Mucosa of stomach (tissue), 1 donor: ENCODE measurements at regions not wholly inside any gene's neighbourhood (a gene's known extent, or its start where the extent isn't known, plus 50 kb on each side); places are given as distances from the start of the nearest gene placed in this dataset.

Experiments
- H3K27me3 ChIP-seq: one replicate; pipeline ENCODE4 v1.7.0; 2013; ENCODE audit warnings: mild to moderate bottlenecking, low read length; ENCODE audit not compliant: control insufficient read depth, insufficient read depth
- H3K36me3 ChIP-seq: one replicate; pipeline ENCODE4 v1.7.0; 2013; ENCODE audit warnings: low read length; ENCODE audit not compliant: control insufficient read depth, insufficient read depth
- H3K4me1 ChIP-seq: one replicate; pipeline ENCODE4 v1.7.0; 2013; ENCODE audit warnings: mild to moderate bottlenecking, low read length; ENCODE audit not compliant: control insufficient read depth, insufficient read depth
- H3K4me3 ChIP-seq: one replicate; pipeline ENCODE4 v1.7.0; 2013; ENCODE audit warnings: low read length
- H3K9ac ChIP-seq: one replicate; pipeline ENCODE4 v1.7.0; 2013; ENCODE audit warnings: mild to moderate bottlenecking, low read length, moderate library complexity
- H3K9me3 ChIP-seq: one replicate; pipeline ENCODE4 v1.7.0; 2013; ENCODE audit warnings: mild to moderate bottlenecking, low read length, moderate library complexity; ENCODE audit not compliant: control insufficient read depth
- donor health status: Pancreatic carcinoma.

GRCh38 chr15:69787791-69788190, 309.9 kb downstream of the TLE3 start:
- H3K27me3 ChIP-seq, result no peaks in the 10 kb centered on the region
- H3K9me3 ChIP-seq, result no peaks in the 10 kb centered on the region
- no peaks in the 10 kb centered on the region for H3K4me1 ChIP-seq
- no peak overlapping the region for H3K4me3 ChIP-seq
- no peak overlapping the region for H3K9ac ChIP-seq
- no peaks in the 10 kb centered on the region for H3K36me3 ChIP-seq

GRCh38 chr15:69789648-69790393, 307.9 kb downstream of the TLE3 start:
- no peak overlapping the region for H3K4me3 ChIP-seq
- H3K9me3 ChIP-seq, result no peaks in the 10 kb centered on the region
- H3K36me3 ChIP-seq, result no peaks in the 10 kb centered on the region
- peaks cover 3% of the 10 kb centered on the region for H3K4me1 ChIP-seq
- H3K9ac ChIP-seq, result no peak overlapping the region
- no peaks in the 10 kb centered on the region for H3K27me3 ChIP-seq

GRCh38 chr15:69790632-69791031, 307.1 kb downstream of the TLE3 start:
- Histone ChIP-seq H3K27me3 (no peaks in the 10 kb centered on the region), H3K9me3 (no peaks in the 10 kb centered on the region), H3K36me3 (no peaks in the 10 kb centered on the region), H3K4me3 (no peak overlapping the region), H3K4me1 (peaks cover 7% of the 10 kb centered on the region), H3K9ac (no peak overlapping the region)

- Histone ChIP-seq H3K36me3 (no peaks in the 10 kb centered on the region), H3K4me3 (no peak overlapping the region), H3K27me3 (no peaks in the 10 kb centered on the region), H3K4me1 (peaks cover 7% of the 10 kb centered on the region), H3K9me3 (no peaks in the 10 kb centered on the region), H3K9ac (no peak overlapping the region)
Measured at GRCh38 chr15:69792823-69793222, 304.9 kb downstream of the TLE3 start.

GRCh38 chr15:69793431-69793780, 304.3 kb downstream of the TLE3 start:
- H3K27me3 ChIP-seq, result no peaks in the 10 kb centered on the region
- no peaks in the 10 kb centered on the region for H3K36me3 ChIP-seq
- peaks cover 7% of the 10 kb centered on the region for H3K4me1 ChIP-seq
- no peak overlapping the region for H3K9ac ChIP-seq
- no peak overlapping the region for H3K4me3 ChIP-seq
- no peaks in the 10 kb centered on the region for H3K9me3 ChIP-seq

- no peak overlapping the region for H3K9ac ChIP-seq
- no peaks in the 10 kb centered on the region for H3K9me3 ChIP-seq
- H3K4me1 ChIP-seq, result peaks cover 7% of the 10 kb centered on the region
- H3K4me3 ChIP-seq, result no peak overlapping the region
- H3K27me3 ChIP-seq, result no peaks in the 10 kb centered on the region
- H3K36me3 ChIP-seq, result no peaks in the 10 kb centered on the region
Measured at GRCh38 chr15:69793781-69794451, 303.8 kb downstream of the TLE3 start.

- peaks cover 7% of the 10 kb centered on the region for H3K4me1 ChIP-seq
- H3K9me3 ChIP-seq, result no peaks in the 10 kb centered on the region
- H3K9ac ChIP-seq, result no peak overlapping the region
- no peaks in the 10 kb centered on the region for H3K36me3 ChIP-seq
- H3K27me3 ChIP-seq, result no peaks in the 10 kb centered on the region
- H3K4me3 ChIP-seq, result no peak overlapping the region
Measured at GRCh38 chr15:69794645-69795469, 302.9 kb downstream of the TLE3 start.

- Histone ChIP-seq H3K4me1 (peaks cover 7% of the 10 kb centered on the region), H3K27me3 (no peaks in the 10 kb centered on the region), H3K36me3 (no peaks in the 10 kb centered on the region), H3K9me3 (no peaks in the 10 kb centered on the region), H3K9ac (no peak overlapping the region), H3K4me3 (no peak overlapping the region)
Measured at GRCh38 chr15:69795601-69796000, 302.1 kb downstream of the TLE3 start.

- Histone ChIP-seq H3K36me3 (no peaks in the 10 kb centered on the region), H3K4me1 (peaks cover 7% of the 10 kb centered on the region), H3K9ac (no peak overlapping the region), H3K9me3 (no peaks in the 10 kb centered on the region), H3K27me3 (no peaks in the 10 kb centered on the region), H3K4me3 (no peak overlapping the region)
Measured at GRCh38 chr15:69797051-69797595, 300.6 kb downstream of the TLE3 start.

- Histone ChIP-seq H3K27me3 (no peaks in the 10 kb centered on the region), H3K36me3 (no peaks in the 10 kb centered on the region), H3K9ac (no peak overlapping the region), H3K4me3 (no peak overlapping the region), H3K9me3 (no peaks in the 10 kb centered on the region), H3K4me1 (peaks cover 7% of the 10 kb centered on the region)
Measured at GRCh38 chr15:69797615-69798014, 300.1 kb downstream of the TLE3 start.

GRCh38 chr15:69798481-69799250, 299.1 kb downstream of the TLE3 start:
- Histone ChIP-seq H3K27me3 (no peaks in the 10 kb centered on the region), H3K36me3 (no peaks in the 10 kb centered on the region), H3K9me3 (no peaks in the 10 kb centered on the region), H3K4me3 (no peak overlapping the region), H3K9ac (no peak overlapping the region), H3K4me1 (peaks cover 7% of the 10 kb centered on the region)
